T47D (cell line): ENCODE measurements at regions not wholly inside any gene's neighbourhood (a gene's known extent, or its start where the extent isn't known, plus 50 kb on each side); places are given as distances from the start of the nearest gene placed in this dataset.
"Not testable (repeated sequence)": the region's sequence is repeated elsewhere in the genome, so short reads cannot be mapped to it uniquely, and the experiment has no call there.

Experiments used
- DNase-seq, 2 experiments: peaks; one replicate each; pipeline versions ENCODE4 v3.0.0 to v3.0.0-alpha.2; 2011 to 2012; ENCODE audit warnings: low read depth in 1 of 2, low spot score in 1 of 2
- JUND ChIP-seq: IDR thresholded peaks from 2 replicates; pipeline ENCODE4 v1.6.1; 2012; ENCODE audit warnings: low read depth
- in situ Hi-C: cut with HindIII; loops from 2 replicates; pipeline ENCODE4 v1.10.0; 2016; ENCODE audit warnings: low sequenced_read_pairs, low pct_unique_long_range_greater_than_20kb

DNA sequence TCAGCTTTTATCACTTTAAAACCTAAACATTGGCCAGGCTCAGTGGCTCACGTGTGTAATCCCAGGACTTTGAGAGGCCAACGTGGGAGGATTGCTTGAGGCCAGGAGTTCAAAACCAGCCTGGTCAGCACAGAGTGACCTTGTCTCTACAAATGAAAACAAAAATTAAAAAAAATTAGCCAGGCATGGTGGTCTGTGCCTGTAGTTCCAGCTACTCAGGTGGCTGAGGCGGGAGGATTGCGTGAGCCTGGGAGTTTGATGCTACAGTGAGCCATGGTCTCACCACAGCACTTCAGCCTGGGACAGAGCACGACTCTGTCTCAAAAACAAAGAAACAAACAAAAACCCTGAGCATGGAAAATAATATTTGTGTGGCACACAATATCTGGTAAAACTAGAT, 143.5 kb upstream of the HNRNPU start:
- in situ Hi-C loops, result no loop called here
- TF ChIP-seq JUND, result no peak
- no peak for DNase-seq

DNA sequence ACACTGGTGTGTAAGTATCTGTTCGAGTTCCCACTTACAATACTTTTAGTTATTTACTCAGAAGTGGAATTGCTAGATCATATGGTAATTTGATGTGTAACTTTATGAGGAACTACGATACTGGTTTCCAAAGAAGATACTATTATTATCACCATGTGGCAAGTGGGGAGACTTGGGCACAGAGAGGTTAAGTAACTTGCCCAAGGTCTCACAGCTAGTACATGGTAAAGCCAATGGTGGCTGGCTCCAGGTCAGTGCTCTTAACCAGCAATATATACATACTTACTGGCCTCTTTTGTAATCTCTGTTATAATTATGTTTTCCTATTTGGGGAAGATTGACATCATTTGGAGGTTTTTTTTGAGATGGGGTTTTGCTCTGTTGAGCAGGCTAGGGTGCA, 138.9 kb upstream of the HNRNPU start:
- no peak for DNase-seq
- in situ Hi-C loops, result no loop called here
- TF ChIP-seq JUND, result no peak

DNA sequence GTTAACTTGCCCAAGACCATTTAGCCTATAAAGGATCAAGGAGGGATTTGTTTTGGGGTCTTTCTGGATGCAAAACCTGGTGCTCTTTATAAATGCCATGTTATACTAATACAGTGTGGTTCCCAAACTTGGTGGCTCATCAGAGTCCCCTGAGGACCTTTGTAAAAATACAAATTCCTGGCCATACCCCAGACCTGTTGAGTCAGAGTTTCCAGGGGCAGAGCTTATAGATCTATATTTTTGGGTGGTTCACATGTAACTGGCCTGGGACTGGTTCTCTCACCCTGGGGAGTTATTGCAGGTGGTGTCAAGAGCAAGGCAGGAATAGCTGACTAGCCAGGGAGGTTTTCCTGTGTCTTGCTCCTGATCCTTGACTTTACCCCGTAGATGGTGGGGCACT, 136.9 kb upstream of the HNRNPU start:
- no peak for TF ChIP-seq JUND
- in situ Hi-C loops, result no loop called here
- DNase-seq, result no peak

DNA sequence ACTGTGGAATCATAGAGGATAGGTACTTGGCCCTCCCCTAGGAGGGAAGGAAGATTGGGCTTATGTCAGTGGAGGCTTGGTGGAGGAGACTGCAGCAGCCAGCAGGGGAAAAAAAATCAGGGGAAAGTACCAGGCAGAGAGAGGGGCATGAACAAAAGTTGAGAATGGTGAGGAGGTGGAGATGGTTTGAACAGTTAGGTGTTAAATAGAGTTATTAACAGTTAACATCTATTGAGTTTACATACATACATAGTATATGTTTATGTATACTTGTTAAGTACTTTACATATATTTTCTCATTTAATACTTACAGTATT, 136.5 kb upstream of the HNRNPU start:
- no peak for DNase-seq
- TF ChIP-seq JUND, result no peak
- in situ Hi-C loops, result no loop called here

DNA sequence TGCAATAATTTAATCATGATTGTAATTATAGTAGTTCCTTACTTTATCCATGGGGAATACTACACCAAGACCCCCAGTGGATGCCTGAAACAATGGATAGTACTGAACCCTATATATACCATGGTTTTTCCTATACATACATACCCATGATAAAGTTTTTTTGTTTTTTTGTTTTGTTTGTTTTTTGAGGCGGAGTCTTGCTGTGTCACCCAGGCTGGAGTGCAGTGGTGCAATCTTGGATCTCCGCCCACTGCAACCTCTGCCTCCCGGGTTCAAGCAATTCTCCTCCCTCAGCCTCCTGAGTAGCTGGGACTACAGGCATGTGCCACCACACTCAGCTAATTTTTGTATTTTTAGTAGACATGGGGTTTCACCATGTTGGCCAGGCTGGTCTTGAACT, 135.3 kb upstream of the HNRNPU start:
- in situ Hi-C loops, result not testable (repeated sequence)

DNA sequence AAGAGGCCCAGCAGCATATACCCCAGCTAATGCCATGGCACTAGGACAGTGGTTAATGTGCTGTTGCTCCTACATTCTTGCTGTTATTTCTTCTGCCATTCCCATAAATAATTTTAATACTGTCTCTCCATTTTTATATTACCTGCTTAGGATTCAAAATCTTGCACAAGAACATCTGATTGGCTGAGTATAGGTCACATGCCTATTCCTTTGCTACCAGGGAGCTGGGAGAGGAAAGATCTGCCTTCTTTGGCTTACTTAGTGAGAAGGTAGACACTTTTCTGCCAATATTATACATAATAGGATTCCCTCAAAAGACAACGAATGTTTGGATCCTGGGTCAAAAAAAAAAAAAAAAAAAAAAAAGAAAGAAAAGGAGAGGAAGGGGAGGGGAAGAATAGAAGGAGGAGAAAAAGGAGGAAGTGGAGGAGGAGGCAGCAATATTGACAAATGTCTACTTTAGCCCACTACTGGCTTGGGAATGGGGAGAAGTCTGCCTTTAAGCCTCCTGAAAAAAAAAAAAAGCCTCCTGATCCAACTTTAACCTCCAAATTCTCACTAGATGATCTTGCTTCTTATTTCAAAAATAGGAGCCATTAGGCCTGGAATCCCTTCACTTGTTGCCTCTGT, 134.5 kb upstream of the HNRNPU start:
- no peak for TF ChIP-seq JUND
- in situ Hi-C loops, result no loop called here
- no peak for DNase-seq

More for the DNA sequence above, 135.3 kb upstream of the HNRNPU start:
- not testable (repeated sequence) for DNase-seq

DNA sequence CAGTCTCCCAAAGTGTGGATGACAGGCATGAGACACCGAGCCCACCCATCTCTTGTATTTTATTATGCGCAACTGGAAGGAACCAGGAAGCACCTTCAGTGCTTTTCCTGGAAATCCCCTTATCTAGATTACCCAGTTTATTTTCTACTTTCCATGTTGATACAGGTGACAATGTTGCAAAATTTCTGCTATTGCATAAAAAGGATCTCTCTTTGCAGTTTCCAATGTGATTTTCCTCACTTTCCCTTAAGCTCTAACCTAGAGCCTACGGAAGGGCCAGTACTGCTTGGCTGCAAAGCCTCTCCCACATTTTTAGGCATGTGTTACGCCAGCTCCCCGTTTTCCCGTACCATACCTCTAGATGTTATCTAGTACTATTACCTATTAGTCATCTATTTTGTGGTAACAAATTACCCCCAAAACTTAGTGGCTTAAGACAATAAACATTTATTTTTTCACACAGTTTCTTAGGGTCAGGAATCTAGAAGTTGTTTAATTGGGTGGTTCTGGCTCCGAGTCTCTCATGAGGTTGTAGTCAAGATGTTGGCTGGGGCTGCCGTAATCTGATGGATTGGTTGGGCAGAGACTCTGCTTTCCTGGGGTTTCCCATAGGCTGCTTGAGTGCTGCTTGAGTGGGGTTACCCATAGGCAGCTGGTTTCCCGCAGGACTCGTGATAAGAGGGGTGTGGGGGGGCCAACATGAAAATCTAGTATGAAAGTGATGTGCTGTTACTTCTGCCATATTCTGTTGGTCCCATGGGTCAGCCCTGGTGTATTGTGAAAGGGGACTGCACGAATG, 131.5 kb upstream of the HNRNPU start:
- no peak for TF ChIP-seq JUND
- DNase-seq, result no peak
- in situ Hi-C loops, result no loop called here

DNA sequence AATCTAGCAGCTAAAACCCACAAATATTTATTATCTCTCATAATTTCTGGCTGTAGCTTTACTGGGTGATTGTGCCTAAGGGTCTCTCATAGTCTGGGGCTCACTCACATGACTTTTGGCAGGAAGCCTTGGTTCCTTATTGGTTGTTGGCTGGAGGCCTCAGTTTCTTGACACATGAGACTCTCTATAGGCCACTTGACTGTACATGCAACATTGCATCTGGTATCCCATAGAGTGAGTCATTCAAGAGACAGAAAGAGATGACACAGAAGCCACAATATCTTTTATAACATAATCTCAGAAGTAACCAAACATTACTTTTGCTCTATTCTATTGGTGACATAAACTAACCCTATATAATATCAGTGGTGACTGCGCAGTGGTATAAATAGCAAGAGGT, 128.5 kb upstream of the HNRNPU start:
- no peak for TF ChIP-seq JUND
- in situ Hi-C loops, result no loop called here
- no peak for DNase-seq

DNA sequence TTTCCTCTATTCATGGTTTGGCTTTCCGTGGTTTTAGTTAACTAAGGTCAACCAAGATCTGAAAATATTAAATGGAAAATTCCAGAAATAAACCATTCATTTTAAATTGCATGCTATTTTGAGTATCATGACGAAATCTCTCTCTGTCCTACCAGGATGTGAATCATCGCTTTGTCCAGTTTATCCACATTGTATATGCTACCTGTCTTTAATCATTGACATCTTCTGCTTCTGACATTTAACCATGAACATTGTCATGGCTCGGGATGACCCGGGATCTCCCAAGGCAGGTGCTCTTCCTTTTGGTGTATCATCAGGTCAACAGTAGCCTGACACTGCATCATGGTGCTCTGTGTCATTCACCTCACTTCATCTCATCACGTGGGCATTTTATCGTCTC, 125.5 kb upstream of the HNRNPU start:
- in situ Hi-C loops, result no loop called here
- TF ChIP-seq JUND, result no peak
- DNase-seq, result no peak

DNA sequence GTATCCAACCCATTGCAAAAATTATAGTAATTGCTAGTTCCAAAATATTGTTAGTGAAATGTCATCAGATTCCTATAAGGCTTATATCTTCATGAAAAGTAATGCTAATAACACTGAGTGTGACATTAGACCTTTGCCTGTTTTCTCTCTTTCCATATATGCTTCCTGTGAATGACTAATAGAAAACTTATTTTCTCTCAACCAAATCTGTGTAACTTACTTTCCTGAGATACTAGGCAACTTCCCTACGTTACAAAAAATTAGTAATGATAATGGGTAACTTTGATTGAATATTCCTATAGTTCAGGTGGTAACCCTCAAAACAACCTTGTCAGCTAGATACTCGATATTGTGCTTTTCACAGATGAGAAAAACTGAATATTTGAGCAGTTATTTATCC, 124.2 kb upstream of the HNRNPU start:
- DNase-seq, result no peak
- TF ChIP-seq JUND, result no peak
- in situ Hi-C loops, result no loop called here

DNA sequence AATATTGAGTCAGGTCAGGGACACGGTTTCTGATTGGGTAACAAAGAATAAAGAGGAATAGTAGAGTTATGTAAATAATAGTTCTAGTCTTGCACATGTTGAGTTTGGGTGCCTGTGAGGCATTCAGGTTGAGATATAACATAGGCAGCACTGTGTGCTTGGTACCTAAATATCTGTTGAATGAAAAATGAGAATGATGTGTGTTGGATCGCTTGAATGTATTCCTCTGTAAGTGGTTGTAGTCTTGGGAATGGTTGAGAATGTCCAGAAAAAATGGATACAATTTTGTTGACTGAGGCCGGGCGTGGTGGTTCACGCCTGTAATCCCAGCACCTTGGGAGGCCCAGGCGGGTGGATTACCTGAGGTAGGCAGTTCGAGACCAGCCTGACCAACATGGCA, 116.3 kb upstream of the HNRNPU start:
- TF ChIP-seq JUND, result no peak
- in situ Hi-C loops, result no loop called here
- DNase-seq, result no peak

DNA sequence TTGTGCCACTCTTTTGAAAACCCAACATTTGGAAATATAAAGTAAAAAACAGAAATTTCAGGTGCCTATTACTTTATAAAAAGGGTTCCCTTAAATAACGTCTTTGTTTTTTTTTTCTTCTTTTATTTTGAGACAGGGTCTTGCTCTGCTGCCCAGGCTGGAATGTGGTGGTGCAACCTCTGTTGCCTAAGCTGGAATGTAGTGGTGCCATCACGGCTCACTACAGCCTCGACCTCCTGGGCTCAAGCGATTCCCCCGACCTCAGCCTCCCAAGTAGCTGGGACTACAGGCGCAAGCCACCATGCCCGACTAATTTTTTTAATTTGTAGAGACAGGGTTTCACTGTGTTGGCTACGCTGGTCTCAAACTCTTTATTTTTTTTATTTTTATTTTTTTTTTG, 110.2 kb upstream of the HNRNPU start:
- no peak for TF ChIP-seq JUND
- in situ Hi-C loops, result no loop called here
- no peak for DNase-seq

DNA sequence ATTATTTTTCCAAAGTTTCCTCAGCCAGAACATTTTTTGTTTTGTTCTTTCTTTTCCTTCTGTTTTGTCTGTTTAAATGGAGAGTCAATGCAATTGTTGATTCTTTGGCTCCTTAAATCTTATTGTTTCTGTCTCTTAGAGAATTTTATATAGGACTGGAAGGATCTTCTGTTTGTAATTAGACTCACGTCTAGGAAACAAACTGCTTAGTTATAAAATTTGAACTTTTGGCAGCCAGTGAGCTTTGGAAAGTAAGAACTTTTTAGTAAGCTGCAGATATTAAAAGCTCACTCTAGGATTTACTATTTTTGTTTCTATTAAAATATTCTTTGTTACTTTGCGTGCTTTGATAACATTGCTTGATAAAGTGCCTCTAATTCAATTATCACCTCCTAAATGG, 109.8 kb upstream of the HNRNPU start:
- in situ Hi-C loops, result no loop called here

DNA sequence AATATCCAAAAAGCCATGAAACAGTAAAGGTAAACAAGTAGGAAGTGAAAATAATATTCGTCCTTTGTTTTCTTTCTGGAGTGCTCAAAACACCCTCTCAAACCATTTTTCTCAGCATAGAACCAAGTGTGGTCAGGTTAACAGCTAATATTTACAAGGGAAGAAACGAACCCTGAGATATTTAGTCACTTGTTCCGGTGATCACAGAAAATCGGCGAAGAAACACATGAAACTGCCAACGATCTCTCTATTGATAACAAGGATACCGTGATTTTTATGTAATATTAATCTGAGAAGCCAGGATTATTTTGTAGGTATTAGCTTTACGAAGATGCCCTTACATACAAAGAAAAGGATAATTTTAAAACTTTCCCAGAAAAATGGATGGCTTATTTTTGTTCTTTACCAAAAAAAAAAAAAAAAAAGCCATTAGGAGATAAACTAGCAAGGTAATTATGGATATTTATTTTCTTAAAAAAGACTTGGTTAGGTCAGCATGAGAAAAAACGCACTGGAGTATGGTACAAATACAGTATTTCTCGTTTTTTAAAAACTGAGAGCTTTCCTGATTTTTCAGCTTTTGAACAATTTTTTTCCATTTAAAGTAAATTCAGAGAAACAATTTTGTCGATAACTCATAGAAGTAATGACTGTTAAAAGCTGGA, 107.3 kb upstream of the HNRNPU start:
- in situ Hi-C loops, result no loop called here
- DNase-seq, result no peak
- no peak for TF ChIP-seq JUND

More for the DNA sequence above, 109.8 kb upstream of the HNRNPU start:
- no peak for TF ChIP-seq JUND
- no peak for DNase-seq
